A549 (cell line): ENCODE measurements at regions not wholly inside any gene's neighbourhood (a gene's known extent, or its start where the extent isn't known, plus 50 kb on each side); places are given as distances from the start of the nearest gene placed in this dataset.

Experiments
- CEBPB ChIP-seq, 2 experiments: fragments of >200 bp in 1 of 2; sonication (Bioruptor Twin) in 1 of 2; formaldehyde crosslinking in 1 of 2; IDR thresholded peaks; 2 replicates each; pipeline ENCODE4 v1.6.1; 2012 to 2016
- CTCF ChIP-seq: fragments of >200 bp; sonication (Bioruptor Twin); formaldehyde crosslinking; IDR thresholded peaks from 3 replicates; pipeline ENCODE4 v1.5.1; 2016
- ESRRA ChIP-seq: fragments of 150-350 bp; IDR thresholded peaks from 2 replicates; pipeline ENCODE4 v1.6.1; 2014; ENCODE audit warnings: mild to moderate bottlenecking, low read length, borderline replicate concordance
- GATA3 ChIP-seq: IDR thresholded peaks from 2 replicates; pipeline ENCODE4 v1.6.1; 2012; ENCODE audit warnings: borderline replicate concordance
- POLR2A ChIP-seq: IDR thresholded peaks from 2 replicates; pipeline ENCODE4 v1.6.1; 2012; ENCODE audit warnings: mild to moderate bottlenecking, low read length
- POLR2AphosphoS2 ChIP-seq: conservative IDR thresholded peaks from 2 replicates; pipeline ENCODE4 v1.6.1; 2012; ENCODE audit warnings: low read length, improper control_type of control experiment, inconsistent platforms
- RAD21 ChIP-seq, 2 experiments: fragments of >200 bp in 1 of 2; sonication (Bioruptor Twin) in 1 of 2; formaldehyde crosslinking in 1 of 2; IDR thresholded peaks in 1 of 2; conservative IDR thresholded peaks in 1 of 2; 2 replicates in 1 of 2; 3 replicates in 1 of 2; pipeline ENCODE4 v1.6.1; 2012 to 2018; ENCODE audit warnings: inconsistent platforms in 1 of 2
- RFX5 ChIP-seq: fragments of 450-650 bp; IDR thresholded peaks from 2 replicates; pipeline ENCODE4 v1.7.1; 2014; ENCODE audit warnings: antibody characterized with exemption, mild to moderate bottlenecking, moderate library complexity
- RNF2 ChIP-seq: fragments of 200-600 bp; sonication (generic); IDR thresholded peaks from 2 replicates; pipeline ENCODE4 v1.6.1; 2016; ENCODE audit warnings: low read depth, mild to moderate bottlenecking, antibody characterized with exemption, moderate library complexity, borderline replicate concordance
- TF ChIP-seq, protein P1 (sequence below): IDR thresholded peaks from 2 replicates; pipeline ENCODE4 v1.6.1; 2012
- TF ChIP-seq, protein P2 (sequence below): fragments of 200-600 bp; sonication (generic); IDR thresholded peaks from 2 replicates; pipeline ENCODE4 v1.6.1; 2016; ENCODE audit warnings: antibody characterized with exemption, mild to moderate bottlenecking, moderate library complexity
- TF ChIP-seq, protein P3 (sequence below): IDR thresholded peaks from 2 replicates; pipeline ENCODE4 v1.6.1; 2012

DNA sequence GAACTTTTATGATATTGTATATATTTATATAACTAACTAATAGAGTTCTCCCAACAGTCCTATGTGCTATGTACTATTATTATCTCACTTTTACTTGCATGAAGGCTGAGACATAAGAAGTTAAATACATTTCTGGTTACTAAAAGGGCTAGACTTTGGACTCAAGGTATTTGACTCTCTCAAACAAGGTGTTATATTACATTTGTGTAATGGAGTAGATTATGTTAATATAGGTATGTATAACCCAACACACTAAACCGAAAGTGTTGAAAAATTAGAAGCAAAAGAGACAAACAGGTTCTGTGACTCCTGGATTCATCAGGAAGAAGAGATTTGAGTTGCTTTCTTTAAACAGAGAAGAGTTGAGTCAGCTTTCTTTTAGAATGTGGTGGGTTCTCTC, 733.6 kb upstream of the ZEB2 start:
- TF ChIP-seq GATA3 (no peak), CTCF (no peak), POLR2A (no peak), RAD21 (conservative IDR thresholded peaks at IDR 0.05 in 1 of 2, IDR thresholded peaks at IDR 0.05 in 1 of 2) (no peak), CEBPB (IDR thresholded peaks at IDR 0.05) (no peak), POLR2AphosphoS2 (no peak), RNF2 (no peak), RFX5 (no peak), ESRRA (no peak)
- TF ChIP-seq, protein P1, sequence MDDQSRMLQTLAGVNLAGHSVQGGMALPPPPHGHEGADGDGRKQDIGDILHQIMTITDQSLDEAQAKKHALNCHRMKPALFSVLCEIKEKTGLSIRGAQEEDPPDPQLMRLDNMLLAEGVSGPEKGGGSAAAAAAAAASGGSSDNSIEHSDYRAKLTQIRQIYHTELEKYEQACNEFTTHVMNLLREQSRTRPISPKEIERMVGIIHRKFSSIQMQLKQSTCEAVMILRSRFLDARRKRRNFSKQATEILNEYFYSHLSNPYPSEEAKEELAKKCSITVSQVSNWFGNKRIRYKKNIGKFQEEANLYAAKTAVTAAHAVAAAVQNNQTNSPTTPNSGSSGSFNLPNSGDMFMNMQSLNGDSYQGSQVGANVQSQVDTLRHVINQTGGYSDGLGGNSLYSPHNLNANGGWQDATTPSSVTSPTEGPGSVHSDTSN = no peak
- TF ChIP-seq, protein P2, sequence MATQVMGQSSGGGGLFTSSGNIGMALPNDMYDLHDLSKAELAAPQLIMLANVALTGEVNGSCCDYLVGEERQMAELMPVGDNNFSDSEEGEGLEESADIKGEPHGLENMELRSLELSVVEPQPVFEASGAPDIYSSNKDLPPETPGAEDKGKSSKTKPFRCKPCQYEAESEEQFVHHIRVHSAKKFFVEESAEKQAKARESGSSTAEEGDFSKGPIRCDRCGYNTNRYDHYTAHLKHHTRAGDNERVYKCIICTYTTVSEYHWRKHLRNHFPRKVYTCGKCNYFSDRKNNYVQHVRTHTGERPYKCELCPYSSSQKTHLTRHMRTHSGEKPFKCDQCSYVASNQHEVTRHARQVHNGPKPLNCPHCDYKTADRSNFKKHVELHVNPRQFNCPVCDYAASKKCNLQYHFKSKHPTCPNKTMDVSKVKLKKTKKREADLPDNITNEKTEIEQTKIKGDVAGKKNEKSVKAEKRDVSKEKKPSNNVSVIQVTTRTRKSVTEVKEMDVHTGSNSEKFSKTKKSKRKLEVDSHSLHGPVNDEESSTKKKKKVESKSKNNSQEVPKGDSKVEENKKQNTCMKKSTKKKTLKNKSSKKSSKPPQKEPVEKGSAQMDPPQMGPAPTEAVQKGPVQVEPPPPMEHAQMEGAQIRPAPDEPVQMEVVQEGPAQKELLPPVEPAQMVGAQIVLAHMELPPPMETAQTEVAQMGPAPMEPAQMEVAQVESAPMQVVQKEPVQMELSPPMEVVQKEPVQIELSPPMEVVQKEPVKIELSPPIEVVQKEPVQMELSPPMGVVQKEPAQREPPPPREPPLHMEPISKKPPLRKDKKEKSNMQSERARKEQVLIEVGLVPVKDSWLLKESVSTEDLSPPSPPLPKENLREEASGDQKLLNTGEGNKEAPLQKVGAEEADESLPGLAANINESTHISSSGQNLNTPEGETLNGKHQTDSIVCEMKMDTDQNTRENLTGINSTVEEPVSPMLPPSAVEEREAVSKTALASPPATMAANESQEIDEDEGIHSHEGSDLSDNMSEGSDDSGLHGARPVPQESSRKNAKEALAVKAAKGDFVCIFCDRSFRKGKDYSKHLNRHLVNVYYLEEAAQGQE = no peak
- TF ChIP-seq, protein P3, sequence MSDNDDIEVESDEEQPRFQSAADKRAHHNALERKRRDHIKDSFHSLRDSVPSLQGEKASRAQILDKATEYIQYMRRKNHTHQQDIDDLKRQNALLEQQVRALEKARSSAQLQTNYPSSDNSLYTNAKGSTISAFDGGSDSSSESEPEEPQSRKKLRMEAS = no peak
